T-helper 17 cell (primary cell): ENCODE measurements at regions not wholly inside any gene's neighbourhood (a gene's known extent, or its start where the extent isn't known, plus 50 kb on each side); places are given as distances from the start of the nearest gene placed in this dataset.

Source experiments
- ATAC-seq: fragments of 150-1000 bp; cut with Tn5 transposase; 2 replicates; pipeline ENCODE4 v1.10.0; 2021; ENCODE audit warnings: mild to moderate bottlenecking, moderate library complexity
- DNase-seq, 3 donors: peaks; one replicate each; pipeline versions ENCODE4 v3.0.0 to v3.0.0-alpha.2; 2020 to 2021
- H3K9me3 ChIP-seq: one replicate; pipeline ENCODE4 v1.7.0; 2013; ENCODE audit warnings: low read length, mild to moderate bottlenecking; ENCODE audit not compliant: control insufficient read depth, poor library complexity, severe bottlenecking
- H3K27ac Mint-ChIP-seq: one replicate; pipeline ENCODE4 v1.8.0; 2022; ENCODE audit warnings: mild to moderate bottlenecking, moderate library complexity, mixed read lengths
- H3K27me3 Mint-ChIP-seq: one replicate; pipeline ENCODE4 v1.8.0; 2022; ENCODE audit warnings: mixed read lengths
- H3K36me3 Mint-ChIP-seq: one replicate; pipeline ENCODE4 v1.8.0; 2022; ENCODE audit warnings: low read depth, mixed read lengths
- H3K4me1 Mint-ChIP-seq: one replicate; pipeline ENCODE4 v1.8.0; 2022; ENCODE audit warnings: mild to moderate bottlenecking, mixed read lengths
- H3K4me3 Mint-ChIP-seq: one replicate; pipeline ENCODE4 v1.8.0; 2022; ENCODE audit warnings: mild to moderate bottlenecking, moderate library complexity, mixed read lengths

- no peaks in the 10 kb centered on the region for H3K4me1 Mint-ChIP-seq
- no peaks in the 10 kb centered on the region for H3K9me3 ChIP-seq
- peaks cover 17% of the 10 kb centered on the region for H3K27me3 Mint-ChIP-seq
- H3K36me3 Mint-ChIP-seq = no peaks in the 10 kb centered on the region
- H3K4me3 Mint-ChIP-seq = no peak overlapping the region
- ATAC-seq (no peak), DNase-seq (no peak)
- no peak overlapping the region for H3K27ac Mint-ChIP-seq
These were observed 514.8 kb downstream of the MN1 start for GRCh38 chr22:27286711-27287110.

DNA sequence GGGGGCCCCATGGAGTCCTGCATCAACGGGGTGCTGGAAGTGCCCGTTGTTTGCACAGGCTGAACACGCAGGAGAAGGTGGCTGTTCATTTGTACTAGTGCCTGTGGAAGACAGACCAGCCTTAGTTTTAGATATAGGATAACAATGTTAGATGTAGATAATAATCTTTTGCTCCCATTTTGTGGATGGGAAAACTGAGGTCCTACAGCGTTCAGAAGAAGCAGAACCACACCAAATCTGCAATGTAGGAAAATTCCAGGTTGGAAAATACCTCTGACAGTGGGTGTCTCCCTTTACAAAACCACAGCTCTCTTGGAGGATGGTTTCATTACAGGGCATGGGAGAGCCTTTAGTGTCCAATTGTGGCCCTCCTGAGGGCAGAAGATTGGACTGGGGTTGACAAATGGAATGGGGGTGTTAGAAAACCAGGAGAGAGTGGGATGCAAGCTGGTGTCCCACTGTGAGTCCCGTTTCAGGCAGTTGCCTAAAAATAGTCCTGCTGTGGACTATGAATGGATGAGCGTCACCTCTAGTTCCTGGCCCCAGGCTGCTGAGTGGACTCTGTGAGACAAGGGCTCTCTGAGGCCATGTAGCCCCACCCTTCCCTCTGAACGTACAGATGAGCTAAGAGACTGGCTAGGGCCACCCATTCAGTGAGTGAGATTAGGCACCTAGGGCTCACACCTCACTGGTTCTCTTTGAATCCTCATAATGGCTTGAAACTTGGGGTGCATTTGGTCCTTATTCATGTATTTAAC, 508.8 kb downstream of the MN1 start:
- no peak overlapping the region for H3K4me3 Mint-ChIP-seq
- peaks cover 53% of the 10 kb centered on the region for H3K27me3 Mint-ChIP-seq
- H3K36me3 Mint-ChIP-seq = peaks cover 2% of the 10 kb centered on the region
- no peak for DNase-seq
- no peaks in the 10 kb centered on the region for H3K9me3 ChIP-seq
- H3K27ac Mint-ChIP-seq = no peak overlapping the region
- no peak for ATAC-seq
- H3K4me1 Mint-ChIP-seq = no peaks in the 10 kb centered on the region

- no peaks in the 10 kb centered on the region for H3K9me3 ChIP-seq
- Mint-ChIP-seq H3K27ac (no peak overlapping the region), H3K27me3 (peaks cover 61% of the 10 kb centered on the region), H3K36me3 (peaks cover 4% of the 10 kb centered on the region), H3K4me1 (peaks cover 3% of the 10 kb centered on the region), H3K4me3 (no peak overlapping the region)
- ATAC-seq (no peak), DNase-seq (no peak)
These were observed 507.7 kb downstream of the MN1 start for GRCh38 chr22:27293721-27294445.

- H3K4me1 Mint-ChIP-seq = peaks cover 4% of the 10 kb centered on the region
- peaks cover 57% of the 10 kb centered on the region for H3K27me3 Mint-ChIP-seq
- peaks cover 6% of the 10 kb centered on the region for H3K36me3 Mint-ChIP-seq
- no peak for DNase-seq
- no peaks in the 10 kb centered on the region for H3K9me3 ChIP-seq
- no peak overlapping the region for H3K4me3 Mint-ChIP-seq
- ATAC-seq = no peak
- H3K27ac Mint-ChIP-seq = no peak overlapping the region
These were observed 506.5 kb downstream of the MN1 start for GRCh38 chr22:27295040-27295439.

GRCh38 chr22:27295605-27296004, 506.0 kb downstream of the MN1 start:
- no peak for ATAC-seq
- peaks cover 6% of the 10 kb centered on the region for H3K36me3 Mint-ChIP-seq
- peaks cover 56% of the 10 kb centered on the region for H3K27me3 Mint-ChIP-seq
- no peak overlapping the region for H3K27ac Mint-ChIP-seq
- H3K9me3 ChIP-seq = no peaks in the 10 kb centered on the region
- no peak for DNase-seq
- peaks cover 4% of the 10 kb centered on the region for H3K4me1 Mint-ChIP-seq
- no peak overlapping the region for H3K4me3 Mint-ChIP-seq

- no peak overlapping the region for H3K4me3 Mint-ChIP-seq
- no peaks in the 10 kb centered on the region for H3K9me3 ChIP-seq
- H3K27me3 Mint-ChIP-seq = peaks cover 58% of the 10 kb centered on the region
- peaks cover 6% of the 10 kb centered on the region for H3K36me3 Mint-ChIP-seq
- DNase-seq (no peak), ATAC-seq (no peak)
- no peak overlapping the region for H3K27ac Mint-ChIP-seq
- H3K4me1 Mint-ChIP-seq = peaks cover 4% of the 10 kb centered on the region
These were observed 505.4 kb downstream of the MN1 start for GRCh38 chr22:27296091-27296675.

GRCh38 chr22:27297125-27297524, 504.4 kb downstream of the MN1 start:
- peaks cover 4% of the 10 kb centered on the region for H3K4me1 Mint-ChIP-seq
- peaks cover 6% of the 10 kb centered on the region for H3K36me3 Mint-ChIP-seq
- no peak overlapping the region for H3K27ac Mint-ChIP-seq
- peaks cover 58% of the 10 kb centered on the region for H3K27me3 Mint-ChIP-seq
- DNase-seq (no peak), ATAC-seq (no peak)
- no peaks in the 10 kb centered on the region for H3K9me3 ChIP-seq
- H3K4me3 Mint-ChIP-seq = no peak overlapping the region

DNA sequence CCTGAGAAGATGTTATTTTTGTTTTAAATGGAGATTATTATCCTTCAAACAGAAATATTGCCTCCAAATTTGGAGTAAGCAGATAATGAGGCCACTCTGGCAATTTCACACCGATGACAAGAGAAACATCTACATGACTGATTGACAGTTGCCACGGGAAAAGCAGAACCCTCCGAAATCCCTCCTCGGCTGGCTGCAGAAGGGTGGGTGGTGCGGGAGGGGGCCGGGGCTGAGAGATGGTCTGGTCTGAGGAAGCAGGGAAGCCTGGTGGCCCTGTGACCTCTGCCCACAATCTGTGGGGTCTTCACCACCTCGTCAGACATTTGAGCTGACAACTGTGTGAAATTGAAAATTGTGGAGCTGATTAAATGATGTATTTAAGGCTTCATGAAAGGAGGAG, 503.2 kb downstream of the MN1 start:
- ATAC-seq (no peak), DNase-seq (no peak)
- Mint-ChIP-seq H3K36me3 (peaks cover 6% of the 10 kb centered on the region), H3K27ac (no peak overlapping the region), H3K4me3 (no peak overlapping the region), H3K4me1 (peaks cover 4% of the 10 kb centered on the region), H3K27me3 (peaks cover 58% of the 10 kb centered on the region)
- no peaks in the 10 kb centered on the region for H3K9me3 ChIP-seq

- H3K4me3 Mint-ChIP-seq = no peak overlapping the region
- no peak for DNase-seq
- H3K27ac Mint-ChIP-seq = no peak overlapping the region
- no peak for ATAC-seq
- H3K9me3 ChIP-seq = no peaks in the 10 kb centered on the region
- H3K36me3 Mint-ChIP-seq = peaks cover 8% of the 10 kb centered on the region
- peaks cover 4% of the 10 kb centered on the region for H3K4me1 Mint-ChIP-seq
- H3K27me3 Mint-ChIP-seq = peaks cover 54% of the 10 kb centered on the region
These were observed 502.8 kb downstream of the MN1 start for GRCh38 chr22:27298742-27299141.

DNA sequence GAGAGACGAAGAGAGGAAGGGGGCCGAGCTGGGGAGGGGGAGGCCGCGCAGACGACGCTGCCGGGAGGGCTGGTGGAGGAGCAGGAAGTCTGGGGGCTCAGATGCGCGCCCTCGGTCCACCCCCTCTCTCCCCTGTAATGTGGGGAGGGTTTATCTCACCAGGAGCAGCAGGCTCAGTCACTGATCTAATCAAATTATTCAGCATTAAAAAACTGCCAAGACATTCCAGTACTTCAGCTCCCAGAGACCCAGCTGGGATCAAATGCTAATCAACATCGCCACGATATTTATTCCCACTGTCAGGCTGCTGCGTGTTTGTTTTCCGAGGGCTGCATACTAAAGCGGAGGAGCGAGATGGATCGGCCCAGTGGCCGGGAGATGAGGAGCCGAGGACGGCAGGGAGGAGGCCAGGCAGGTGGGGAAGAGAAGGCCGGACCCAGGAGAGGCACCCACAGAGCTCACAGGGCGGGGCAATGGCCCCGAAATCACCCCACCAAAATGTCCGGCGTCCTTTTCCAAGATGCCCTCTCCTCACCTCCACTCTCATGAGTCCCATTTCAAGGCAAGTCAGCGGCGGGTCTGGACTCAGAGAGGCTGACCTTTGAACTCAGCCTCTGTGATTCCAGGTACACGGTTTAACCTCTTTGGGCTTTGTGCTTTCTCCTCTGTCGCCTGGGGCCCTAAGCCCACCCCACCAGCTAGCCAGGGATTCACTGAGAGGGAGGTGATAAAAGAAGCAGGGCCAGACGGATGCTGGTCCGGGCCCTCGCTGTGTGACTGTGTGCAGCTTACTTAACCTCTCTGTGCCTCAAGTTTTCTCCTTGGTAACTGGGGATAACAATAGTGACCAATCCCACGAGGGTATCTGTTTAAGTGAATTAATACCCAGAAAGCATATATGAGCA, 502.1 kb downstream of the MN1 start:
- no peak overlapping the region for H3K4me3 Mint-ChIP-seq
- peaks cover 47% of the 10 kb centered on the region for H3K27me3 Mint-ChIP-seq
- H3K4me1 Mint-ChIP-seq = peaks cover 4% of the 10 kb centered on the region

DNA sequence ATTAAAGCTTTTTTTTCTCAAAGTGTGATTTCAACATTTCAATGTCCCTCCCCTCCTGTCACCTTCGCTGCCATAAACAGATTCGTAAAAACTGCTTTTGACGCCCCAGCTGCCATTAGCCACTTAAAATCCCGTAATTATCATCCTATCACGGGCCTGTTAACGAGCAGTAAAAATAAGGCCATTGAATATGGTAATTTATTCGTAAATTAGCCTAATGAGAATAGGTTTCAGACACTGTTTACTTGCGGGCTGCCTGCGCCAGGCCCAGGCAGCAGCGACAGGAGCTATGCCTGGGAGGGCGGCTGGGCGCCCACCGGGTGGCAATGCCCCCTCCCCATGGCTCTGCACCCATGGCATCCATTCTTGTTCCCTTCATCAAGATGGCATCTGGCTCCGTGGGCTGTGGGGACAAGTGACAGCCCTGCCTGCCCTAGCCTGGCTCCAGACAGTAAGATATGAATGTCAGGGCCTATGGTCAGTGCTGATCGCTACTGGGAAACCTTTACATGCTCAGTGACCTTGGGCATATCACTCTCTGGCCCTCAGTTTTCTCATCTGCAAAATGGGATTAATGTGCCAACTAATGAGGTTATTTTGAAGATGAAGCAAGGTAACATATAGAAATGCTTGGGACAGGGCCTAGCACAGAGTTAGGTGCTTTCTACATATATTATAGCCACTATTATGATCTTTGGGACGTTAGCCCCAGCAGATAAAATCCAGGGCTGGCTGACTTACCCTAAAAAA, 500.8 kb downstream of the MN1 start:
- Mint-ChIP-seq H3K4me1 (peaks cover 4% of the 10 kb centered on the region), H3K27me3 (peaks cover 40% of the 10 kb centered on the region), H3K4me3 (no peak overlapping the region), H3K36me3 (peaks cover 8% of the 10 kb centered on the region), H3K27ac (no peak overlapping the region)
- no peaks in the 10 kb centered on the region for H3K9me3 ChIP-seq
- ATAC-seq = no peak
- no peak for DNase-seq

More for the DNA sequence above, 502.1 kb downstream of the MN1 start:
- DNase-seq = no peak
- no peak for ATAC-seq
- Mint-ChIP-seq H3K36me3 (peaks cover 8% of the 10 kb centered on the region), H3K27ac (no peak overlapping the region)
- H3K9me3 ChIP-seq = no peaks in the 10 kb centered on the region

DNA sequence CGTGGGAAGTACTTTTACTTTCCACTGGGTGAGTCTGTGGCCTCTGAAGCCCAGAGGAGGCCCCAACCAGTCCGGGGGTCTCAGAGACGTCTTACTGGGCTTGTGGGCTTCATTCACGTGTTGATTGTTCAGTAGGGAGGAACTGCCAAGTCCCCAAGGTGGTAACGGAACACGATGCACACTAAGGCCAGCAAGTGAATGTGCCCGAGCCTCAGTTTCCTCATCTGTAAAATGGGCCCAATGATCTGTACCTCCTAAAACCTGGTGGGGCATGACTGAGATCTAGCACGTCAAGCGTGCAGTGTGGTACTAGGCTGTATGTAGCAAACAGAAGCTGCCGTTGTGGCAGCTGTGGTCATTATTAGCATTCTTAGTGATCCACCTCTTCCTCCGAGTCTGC, 499.1 kb downstream of the MN1 start:
- H3K27ac Mint-ChIP-seq = no peak overlapping the region
- no peaks in the 10 kb centered on the region for H3K9me3 ChIP-seq
- H3K4me3 Mint-ChIP-seq = no peak overlapping the region
- H3K4me1 Mint-ChIP-seq = peaks cover 4% of the 10 kb centered on the region
- DNase-seq = no peak
- peaks cover 6% of the 10 kb centered on the region for H3K36me3 Mint-ChIP-seq
- peaks cover 23% of the 10 kb centered on the region for H3K27me3 Mint-ChIP-seq
- no peak for ATAC-seq
